ENCODE measurements at regions not wholly inside any gene's neighbourhood (a gene's known extent, or its start where the extent isn't known, plus 50 kb on each side); places are given as distances from the start of the nearest gene placed in this dataset.

DNA sequence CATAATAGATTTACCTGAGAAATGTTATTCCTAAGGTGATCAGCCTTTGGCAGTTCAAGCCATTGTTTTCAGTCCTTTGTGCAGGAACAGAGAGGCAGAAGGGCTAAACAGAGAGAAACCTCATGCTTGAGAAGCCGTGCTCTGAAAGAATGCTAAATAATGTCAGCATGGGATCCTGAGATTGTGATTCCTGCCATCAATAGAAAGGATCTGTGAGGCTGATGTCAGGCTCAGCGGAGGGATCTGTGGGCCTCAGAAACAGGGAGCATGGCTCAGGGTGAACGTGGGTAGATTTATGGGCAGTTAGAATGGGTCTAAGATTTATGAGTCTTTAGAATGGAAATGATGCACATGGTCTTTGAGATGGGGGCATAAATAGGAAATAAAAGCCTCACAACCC, 439.2 kb upstream of the IGFBP3 start:
- no peak for TF ChIP-seq GATA2 (IDR thresholded peaks at IDR 0.05; ENCODE audit: low read depth, low read length)
- TF ChIP-seq GATA3 (IDR thresholded peaks at IDR 0.05; ENCODE audit: low read depth, low read length), result no peak

Data from SH-SY5Y (cell line).